ENCODE measurements at regions not wholly inside any gene's neighbourhood (a gene's known extent, or its start where the extent isn't known, plus 50 kb on each side); places are given as distances from the start of the nearest gene placed in this dataset.

- Histone ChIP-seq H3K36me3 (ENCODE audit: control insufficient read depth in 2 of 2, insufficient read depth in 1 of 2, low read length in 2 of 2) (no peaks in the 10 kb centered on the region), H3K4me1 (ENCODE audit: control insufficient read depth, insufficient read depth, low read length) (no peaks in the 10 kb centered on the region), H3K4me3 (ENCODE audit: low read depth, low read length) (no peak overlapping the region), H3K27ac (ENCODE audit: extremely low read depth, low read depth, low read length) (no peak overlapping the region), H3K9me3 (ENCODE audit: control insufficient read depth, insufficient read depth, low read depth, low read length) (no peaks in the 10 kb centered on the region)
- ChIA-PET POLR2A (no interaction called here), CTCF (no interaction called here)
- no peak for TF ChIP-seq RBAK (tag by site-specific recombination; IDR thresholded peaks at IDR 0.05)
Observed at GRCh38 chr14:38512236-38512635, 256.3 kb upstream of the CLEC14A start.

DNA sequence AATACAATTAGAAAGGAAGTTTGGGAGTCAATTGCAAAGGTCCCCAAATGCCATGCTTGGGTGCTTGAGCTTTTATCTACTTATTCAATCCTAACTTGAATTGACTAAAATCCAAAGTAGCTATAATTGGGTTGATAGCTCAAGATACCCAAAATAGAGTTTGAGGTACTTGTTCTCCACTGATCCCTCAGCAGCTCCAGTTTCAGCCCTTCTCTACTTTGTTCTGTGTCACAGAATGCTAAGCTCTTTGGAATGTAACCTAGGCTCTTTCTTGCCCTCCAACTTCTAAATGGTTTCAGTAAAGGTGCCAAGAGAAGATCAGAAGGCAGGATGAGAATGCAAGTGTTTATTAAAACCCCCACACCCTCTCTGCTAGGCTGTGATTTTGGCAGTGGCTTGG is 251.4 kb upstream of the CLEC14A start:
- Histone ChIP-seq H3K4me3 (ENCODE audit: low read depth, low read length) (no peak overlapping the region), H3K27ac (ENCODE audit: extremely low read depth, low read depth, low read length) (no peak overlapping the region), H3K36me3 (ENCODE audit: control insufficient read depth in 2 of 2, insufficient read depth in 1 of 2, low read length in 2 of 2) (no peaks in the 10 kb centered on the region), H3K4me1 (ENCODE audit: control insufficient read depth, insufficient read depth, low read length) (no peaks in the 10 kb centered on the region), H3K9me3 (ENCODE audit: control insufficient read depth, insufficient read depth, low read depth, low read length) (no peaks in the 10 kb centered on the region)
- ChIA-PET CTCF (interaction anchor here (0.7 kb wide), 1 partner anchor 86 kb away, joined by 3 read pairs; no protein-coding TSS in a partner anchor), POLR2A (no interaction called here)
- TF ChIP-seq REPIN1 (tag by site-specific recombination; IDR thresholded peaks at IDR 0.05; ENCODE audit: low read depth): no peak
- no peak for TF ChIP-seq ZNF701 (tag by site-specific recombination; IDR thresholded peaks at IDR 0.05)
- TF ChIP-seq ZBTB48 (tag by site-specific recombination; IDR thresholded peaks at IDR 0.05): no peak
- no peak for TF ChIP-seq SP2 (tag by site-specific recombination; IDR thresholded peaks at IDR 0.05)
- TF ChIP-seq ZNF561 (tag by site-specific recombination; IDR thresholded peaks at IDR 0.05; ENCODE audit: borderline replicate concordance): no peak
- no peak for TF ChIP-seq AEBP2 (tag by site-specific recombination; IDR thresholded peaks at IDR 0.05; ENCODE audit: borderline replicate concordance)

GRCh38 chr14:38505973-38506249 is 250.0 kb upstream of the CLEC14A start:
- TF ChIP-seq HOXA7 (CRISPR knock-in tag; IDR thresholded peaks at IDR 0.05; ENCODE audit: borderline replicate concordance): no peak
- TF ChIP-seq ZNF768 (tag by site-specific recombination; IDR thresholded peaks at IDR 0.05): no peak
- no peak for TF ChIP-seq ZBTB48 (tag by site-specific recombination; IDR thresholded peaks at IDR 0.05)
- TF ChIP-seq, protein P1, sequence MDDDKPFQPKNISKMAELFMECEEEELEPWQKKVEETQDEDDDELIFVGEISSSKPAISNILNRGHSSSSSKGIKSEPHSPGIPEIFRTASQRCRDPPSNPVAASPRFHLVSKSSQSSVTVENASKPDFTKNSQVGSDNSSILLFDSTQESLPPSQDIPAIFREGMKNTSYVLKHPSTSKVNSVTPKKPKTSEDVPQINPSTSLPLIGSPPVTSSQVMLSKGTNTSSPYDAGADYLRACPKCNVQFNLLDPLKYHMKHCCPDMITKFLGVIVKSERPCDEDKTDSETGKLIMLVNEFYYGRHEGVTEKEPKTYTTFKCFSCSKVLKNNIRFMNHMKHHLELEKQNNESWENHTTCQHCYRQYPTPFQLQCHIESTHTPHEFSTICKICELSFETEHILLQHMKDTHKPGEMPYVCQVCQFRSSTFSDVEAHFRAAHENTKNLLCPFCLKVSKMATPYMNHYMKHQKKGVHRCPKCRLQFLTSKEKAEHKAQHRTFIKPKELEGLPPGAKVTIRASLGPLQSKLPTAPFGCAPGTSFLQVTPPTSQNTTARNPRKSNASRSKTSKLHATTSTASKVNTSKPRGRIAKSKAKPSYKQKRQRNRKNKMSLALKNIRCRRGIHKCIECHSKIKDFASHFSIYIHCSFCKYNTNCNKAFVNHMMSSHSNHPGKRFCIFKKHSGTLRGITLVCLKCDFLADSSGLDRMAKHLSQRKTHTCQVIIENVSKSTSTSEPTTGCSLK (tag by site-specific recombination; IDR thresholded peaks at IDR 0.05): no peak
- no peak for TF ChIP-seq SP2 (tag by site-specific recombination; IDR thresholded peaks at IDR 0.05)
- no peak for TF ChIP-seq ZNF10 (tag by site-specific recombination; IDR thresholded peaks at IDR 0.05)
- no peak for TF ChIP-seq MZF1 (tag by site-specific recombination; IDR thresholded peaks at IDR 0.05; ENCODE audit: borderline replicate concordance)
- H3K4me3 ChIP-seq (ENCODE audit: low read depth, low read length): no peak overlapping the region
- no peaks in the 10 kb centered on the region for H3K36me3 ChIP-seq (ENCODE audit: control insufficient read depth in 2 of 2, insufficient read depth in 1 of 2, low read length in 2 of 2)
- H3K27ac ChIP-seq (ENCODE audit: extremely low read depth, low read depth, low read length): no peak overlapping the region
- ChIA-PET POLR2A (no interaction called here), CTCF (no interaction called here)
- H3K9me3 ChIP-seq (ENCODE audit: control insufficient read depth, insufficient read depth, low read depth, low read length): no peaks in the 10 kb centered on the region
- H3K4me1 ChIP-seq (ENCODE audit: control insufficient read depth, insufficient read depth, low read length): no peaks in the 10 kb centered on the region

GRCh38 chr14:38505221-38505972 is 249.5 kb upstream of the CLEC14A start:
- CTCF ChIA-PET: no interaction called here
- no peaks in the 10 kb centered on the region for H3K36me3 ChIP-seq (ENCODE audit: control insufficient read depth in 2 of 2, insufficient read depth in 1 of 2, low read length in 2 of 2)
- H3K9me3 ChIP-seq (ENCODE audit: control insufficient read depth, insufficient read depth, low read depth, low read length): no peaks in the 10 kb centered on the region
- H3K27ac ChIP-seq (ENCODE audit: extremely low read depth, low read depth, low read length): no peak overlapping the region
- no peak overlapping the region for H3K4me3 ChIP-seq (ENCODE audit: low read depth, low read length)
- POLR2A ChIA-PET: no interaction called here
- no peaks in the 10 kb centered on the region for H3K4me1 ChIP-seq (ENCODE audit: control insufficient read depth, insufficient read depth, low read length)
- TF ChIP-seq, protein P2, sequence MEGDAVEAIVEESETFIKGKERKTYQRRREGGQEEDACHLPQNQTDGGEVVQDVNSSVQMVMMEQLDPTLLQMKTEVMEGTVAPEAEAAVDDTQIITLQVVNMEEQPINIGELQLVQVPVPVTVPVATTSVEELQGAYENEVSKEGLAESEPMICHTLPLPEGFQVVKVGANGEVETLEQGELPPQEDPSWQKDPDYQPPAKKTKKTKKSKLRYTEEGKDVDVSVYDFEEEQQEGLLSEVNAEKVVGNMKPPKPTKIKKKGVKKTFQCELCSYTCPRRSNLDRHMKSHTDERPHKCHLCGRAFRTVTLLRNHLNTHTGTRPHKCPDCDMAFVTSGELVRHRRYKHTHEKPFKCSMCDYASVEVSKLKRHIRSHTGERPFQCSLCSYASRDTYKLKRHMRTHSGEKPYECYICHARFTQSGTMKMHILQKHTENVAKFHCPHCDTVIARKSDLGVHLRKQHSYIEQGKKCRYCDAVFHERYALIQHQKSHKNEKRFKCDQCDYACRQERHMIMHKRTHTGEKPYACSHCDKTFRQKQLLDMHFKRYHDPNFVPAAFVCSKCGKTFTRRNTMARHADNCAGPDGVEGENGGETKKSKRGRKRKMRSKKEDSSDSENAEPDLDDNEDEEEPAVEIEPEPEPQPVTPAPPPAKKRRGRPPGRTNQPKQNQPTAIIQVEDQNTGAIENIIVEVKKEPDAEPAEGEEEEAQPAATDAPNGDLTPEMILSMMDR (tag by site-specific recombination; IDR thresholded peaks at IDR 0.05): no peak
- TF ChIP-seq ZNF423 (tag by site-specific recombination; IDR thresholded peaks at IDR 0.05) (no peak), ZNF169 (tag by site-specific recombination; IDR thresholded peaks at IDR 0.05) (no peak), ZSCAN30 (tag by site-specific recombination; IDR thresholded peaks at IDR 0.05) (no peak), ZFP3 (tag by site-specific recombination; IDR thresholded peaks at IDR 0.05; ENCODE audit: low read depth) (no peak), ZNF10 (tag by site-specific recombination; IDR thresholded peaks at IDR 0.05) (no peak), ZNF37A (tag by site-specific recombination; IDR thresholded peaks at IDR 0.05) (no peak), ZNF26 (tag by site-specific recombination; IDR thresholded peaks at IDR 0.05) (no peak), ZNF24 (tag by site-specific recombination; IDR thresholded peaks at IDR 0.05) (no peak), ZNF521 (tag by site-specific recombination; IDR thresholded peaks at IDR 0.05) (no peak)

All from HEK293 (cell line).